Left ventricle myocardium superior (tissue), 1 donor: ENCODE measurements at regions not wholly inside any gene's neighbourhood (a gene's known extent, or its start where the extent isn't known, plus 50 kb on each side); places are given as distances from the start of the nearest gene placed in this dataset.
"Not testable (repeated sequence)": the region's sequence is repeated elsewhere in the genome, so short reads cannot be mapped to it uniquely, and the experiment has no call there.

Experiments used
- ATAC-seq: fragments of 200-7000 bp; cut with Tn5 transposase; one replicate; pipeline ENCODE4 v1.9.1; 2020; ENCODE audit warnings: mild to moderate bottlenecking, moderate library complexity
- DNase-seq: peaks from one replicate; pipeline ENCODE4 v3.0.0-alpha.2; 2020
- intact Hi-C: fragments of 100-400 bp; cut with micrococcal nuclease; formaldehyde crosslinking; loops from one replicate; pipeline ENCODE4 v1.11.0; 2022
- donor health status: DM: no; HTN: yes; CAD: no; lungs with severe emphysema.

DNA sequence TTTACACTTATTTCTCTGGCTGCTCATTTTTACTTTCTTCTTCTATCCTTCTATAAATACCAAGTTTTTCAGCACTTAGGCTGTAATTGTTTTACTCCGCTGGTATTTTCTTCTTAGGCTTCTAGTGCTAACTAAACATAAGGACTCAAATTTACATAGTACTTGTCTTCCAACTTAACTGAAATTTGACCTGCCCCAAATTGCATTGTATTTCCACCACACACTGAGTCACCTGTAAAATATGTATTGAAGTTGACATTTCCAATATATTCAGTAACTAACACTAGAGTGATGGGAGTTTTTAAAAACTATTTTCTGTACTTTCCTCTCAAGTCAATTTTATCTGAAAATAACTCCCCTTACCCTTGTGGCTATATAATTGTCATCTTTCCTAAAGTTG lies 1794.1 kb upstream of the RAG2 start:
- ATAC-seq (no peak), DNase-seq (no peak)
- intact Hi-C loops, result no loop called here

DNA sequence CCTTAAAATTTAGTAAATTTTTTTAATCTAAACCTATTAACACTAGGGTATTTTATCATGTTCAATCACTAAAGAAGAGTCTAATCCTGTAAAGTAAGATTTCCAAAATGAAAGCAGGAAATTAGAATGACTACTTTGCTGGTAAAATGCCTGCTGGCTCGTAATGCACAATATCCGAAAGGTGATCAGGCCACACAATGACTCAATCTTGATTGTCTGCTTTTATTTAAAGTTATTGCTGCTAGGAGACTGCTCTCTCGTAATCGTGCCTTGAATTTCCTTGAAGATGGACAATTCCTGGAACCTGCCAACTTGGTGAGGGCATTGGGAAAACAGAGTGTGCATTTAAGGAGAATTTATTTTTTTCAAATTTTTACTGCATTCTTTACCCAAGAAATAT lies 1786.5 kb upstream of the RAG2 start:
- ATAC-seq (no peak), DNase-seq (no peak)
- intact Hi-C loops, result no loop called here

DNA sequence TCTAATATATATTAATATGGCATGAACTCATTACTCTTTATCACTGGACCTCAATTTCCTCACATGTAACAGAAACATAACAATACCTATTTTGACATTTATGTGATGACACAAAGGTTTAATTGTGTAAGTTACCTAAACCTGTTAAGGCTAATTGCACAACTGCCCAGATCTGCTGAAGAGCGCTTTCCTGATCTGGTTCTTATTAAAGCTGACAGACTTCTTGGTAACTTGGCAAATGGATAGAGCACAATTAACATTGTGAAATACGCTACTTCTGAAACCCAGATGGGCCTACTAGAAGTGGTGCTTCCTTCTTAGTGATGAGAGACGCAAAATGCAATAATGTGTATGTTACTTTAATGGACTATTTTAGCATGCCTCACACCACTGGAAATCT lies 1767.2 kb upstream of the RAG2 start:
- intact Hi-C loops, result no loop called here
- no peak for ATAC-seq
- DNase-seq, result no peak

DNA sequence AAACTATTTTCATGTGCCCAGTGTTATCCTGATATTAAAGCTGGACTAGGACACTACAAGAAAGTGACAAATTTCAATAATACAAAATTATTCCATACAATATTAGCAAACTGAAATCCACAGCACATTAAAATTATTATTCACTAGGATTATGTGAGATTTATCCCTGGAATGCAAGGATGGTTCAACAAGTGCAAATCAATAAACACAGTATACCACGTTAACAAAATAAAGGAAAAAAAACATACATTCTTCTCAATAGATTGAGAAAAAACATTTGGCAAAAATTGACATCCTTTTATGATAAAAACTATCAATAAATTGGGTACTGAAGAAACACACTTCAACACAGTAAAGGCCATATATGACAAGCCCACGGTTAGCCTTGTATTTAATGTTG lies 1758.2 kb upstream of the RAG2 start:
- DNase-seq (no peak), ATAC-seq (no peak)
- intact Hi-C loops, result no loop called here

DNA sequence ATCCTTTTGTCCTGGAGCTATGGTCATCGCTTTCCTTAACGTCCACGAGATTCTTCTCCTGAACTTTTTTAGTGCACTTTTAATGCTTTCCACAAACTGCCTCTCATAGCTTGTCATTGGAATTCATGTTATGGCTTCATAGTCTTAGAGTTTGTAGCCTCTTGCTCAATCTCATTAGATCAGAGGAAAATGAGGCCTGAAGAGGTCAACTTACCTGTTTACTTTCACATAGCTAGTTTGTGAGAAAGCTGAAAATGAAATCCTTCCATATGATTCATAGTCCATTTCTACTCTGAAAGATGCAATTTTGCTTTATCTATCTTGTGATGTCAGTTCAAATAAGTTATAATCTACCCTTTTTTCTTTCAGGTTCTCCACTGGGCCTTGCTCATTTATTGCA lies 1747.2 kb upstream of the RAG2 start:
- intact Hi-C loops, result no loop called here
- no peak for ATAC-seq

DNA sequence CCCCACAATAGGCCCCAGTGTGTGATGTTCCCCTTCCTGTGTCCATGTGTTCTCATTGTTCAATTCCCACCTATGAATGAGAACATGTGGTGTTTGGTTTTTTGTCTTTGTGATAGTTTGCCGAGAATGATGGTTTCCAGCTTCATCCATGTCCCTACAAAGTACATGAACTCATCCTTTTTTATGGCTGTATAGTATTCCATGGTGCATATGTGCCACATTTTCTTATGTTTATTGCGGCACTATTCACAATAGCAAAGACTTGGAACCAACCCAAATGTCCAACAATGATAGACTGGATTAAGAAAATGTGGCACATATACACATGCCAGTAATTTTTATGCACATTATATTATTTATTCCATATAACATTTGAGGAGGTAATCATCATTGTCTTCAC lies 1743.6 kb upstream of the RAG2 start:
- ATAC-seq, intact Hi-C loops, DNase-seq: not testable (repeated sequence)

More for the DNA sequence above, 1747.2 kb upstream of the RAG2 start:
- DNase-seq, result no peak

DNA sequence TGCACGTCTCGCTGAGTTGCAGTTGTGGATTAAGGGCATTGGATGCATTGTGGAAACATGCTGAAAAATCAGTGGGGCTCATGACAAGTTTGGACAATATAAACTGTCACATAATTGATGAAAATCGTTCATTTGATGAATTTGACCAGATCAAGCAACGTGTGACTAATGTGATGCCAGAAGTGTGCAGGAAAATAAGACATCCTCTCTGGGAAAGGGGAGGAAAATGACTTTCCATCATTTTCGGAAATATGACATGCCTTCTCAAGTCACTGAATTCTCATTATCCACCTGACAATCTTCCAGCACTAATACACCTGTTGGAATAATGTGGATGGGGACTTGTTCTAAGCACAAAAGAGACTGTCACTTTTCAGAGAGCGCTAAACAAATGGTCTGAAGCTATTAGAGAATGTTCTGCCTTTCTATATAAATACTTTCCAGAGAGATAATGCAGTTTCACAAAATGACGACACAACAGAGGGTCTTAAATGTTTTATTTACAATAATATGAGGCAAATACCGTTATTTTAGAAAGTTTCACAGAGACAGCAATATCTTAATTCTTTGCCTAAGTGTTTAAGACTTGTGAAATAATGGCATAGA lies 1741.9 kb upstream of the RAG2 start:
- intact Hi-C loops, result no loop called here
- DNase-seq (no peak), ATAC-seq (no peak)

DNA sequence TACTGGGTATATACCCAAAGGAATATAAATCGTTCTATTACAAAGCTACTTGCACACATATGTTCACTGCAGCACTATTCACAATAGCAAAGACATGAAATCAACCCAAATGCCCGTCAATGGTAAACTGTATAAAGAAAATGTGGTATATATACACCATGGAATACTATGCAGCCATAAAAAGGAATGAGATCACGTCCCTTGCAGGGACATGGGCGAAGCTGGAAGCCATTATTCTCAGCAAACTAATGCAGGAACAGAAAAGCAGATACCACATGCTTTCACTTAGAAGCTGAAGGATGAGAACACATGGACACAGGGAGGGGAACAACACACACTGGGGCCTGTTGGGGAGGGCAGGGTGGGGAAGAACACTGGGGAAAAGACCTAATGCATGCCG lies 1740.0 kb upstream of the RAG2 start:
- ATAC-seq, intact Hi-C loops: not testable (repeated sequence)

DNA sequence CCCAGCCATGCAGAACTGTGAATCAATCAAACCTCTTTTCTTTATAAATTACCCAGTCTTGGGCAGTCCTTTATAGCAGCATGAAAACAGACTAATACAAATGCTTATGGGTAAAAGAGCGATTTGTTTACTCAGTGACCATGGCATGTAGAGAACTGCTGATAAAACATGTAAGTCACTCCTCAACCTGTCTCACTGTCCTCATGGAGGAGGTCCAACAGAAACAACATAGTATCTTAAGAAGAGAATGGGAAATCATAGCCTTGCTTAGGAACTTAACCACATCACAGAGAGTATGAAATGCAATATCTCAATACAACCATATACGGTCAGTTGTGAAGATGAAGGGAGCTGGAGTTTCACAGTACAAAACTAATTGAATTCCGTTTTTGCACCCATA lies 1734.0 kb upstream of the RAG2 start:
- DNase-seq, result no peak
- no peak for ATAC-seq
- intact Hi-C loops, result no loop called here

More for the DNA sequence above, 1740.0 kb upstream of the RAG2 start:
- not testable (repeated sequence) for DNase-seq

DNA sequence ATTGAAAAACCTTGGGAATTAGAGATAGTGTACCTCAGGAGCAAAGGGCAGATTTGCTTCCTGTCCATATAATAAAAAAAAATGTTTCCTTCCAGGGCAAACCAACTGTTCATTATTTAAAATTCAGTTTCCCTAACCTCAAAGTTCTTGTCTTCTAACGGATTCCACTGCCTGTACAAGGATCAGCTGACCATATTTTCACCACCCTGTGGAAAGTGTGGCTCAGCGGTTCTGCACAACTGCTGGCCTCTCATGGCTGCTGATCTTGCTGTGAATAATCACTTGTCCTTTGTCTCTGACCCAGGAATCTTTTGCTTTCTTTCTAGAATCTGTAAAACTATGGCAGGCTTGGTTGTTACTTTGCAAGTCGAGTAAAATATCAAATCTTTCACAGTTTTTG lies 1732.5 kb upstream of the RAG2 start:
- DNase-seq, result no peak
- no peak for ATAC-seq
- intact Hi-C loops, result no loop called here

DNA sequence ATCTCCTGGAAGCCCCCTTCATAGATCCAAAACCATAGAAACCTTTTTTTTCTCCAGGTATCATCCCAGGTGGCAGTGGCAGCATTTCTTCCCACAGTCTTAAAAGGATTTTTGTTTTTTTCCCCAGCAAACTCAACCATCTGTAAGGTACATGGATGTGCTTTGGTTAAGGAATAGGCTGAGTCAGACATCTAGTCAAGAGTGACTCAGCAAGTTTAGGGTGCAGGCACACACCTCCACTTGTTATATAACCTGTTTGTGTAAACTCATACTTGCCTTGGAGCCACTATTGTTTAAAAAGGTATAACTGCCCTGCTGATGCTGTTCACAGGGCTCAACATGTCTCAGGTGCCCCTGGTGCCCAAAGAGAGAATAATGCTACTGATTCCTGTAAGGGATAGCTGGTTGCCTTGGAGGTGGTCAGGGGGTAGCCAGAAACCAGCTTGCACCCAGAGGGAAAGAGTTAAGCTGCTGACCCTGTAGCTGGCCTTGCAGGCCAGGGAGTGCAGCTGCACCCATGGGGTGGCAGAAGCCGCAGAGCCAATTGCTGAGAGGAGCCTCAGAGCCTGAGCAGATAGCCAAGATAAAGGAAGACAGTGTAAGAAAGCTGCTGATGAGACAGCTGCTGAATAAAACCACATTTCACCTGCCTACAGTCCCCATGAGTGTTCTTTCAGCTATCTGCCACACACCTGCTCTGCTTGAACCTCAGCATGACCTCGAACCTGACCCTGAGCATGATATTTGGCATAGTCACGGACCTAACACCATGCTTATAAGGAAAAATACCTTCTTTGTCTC lies 1726.1 kb upstream of the RAG2 start:
- intact Hi-C loops, result no loop called here
- DNase-seq (no peak), ATAC-seq (no peak)

DNA sequence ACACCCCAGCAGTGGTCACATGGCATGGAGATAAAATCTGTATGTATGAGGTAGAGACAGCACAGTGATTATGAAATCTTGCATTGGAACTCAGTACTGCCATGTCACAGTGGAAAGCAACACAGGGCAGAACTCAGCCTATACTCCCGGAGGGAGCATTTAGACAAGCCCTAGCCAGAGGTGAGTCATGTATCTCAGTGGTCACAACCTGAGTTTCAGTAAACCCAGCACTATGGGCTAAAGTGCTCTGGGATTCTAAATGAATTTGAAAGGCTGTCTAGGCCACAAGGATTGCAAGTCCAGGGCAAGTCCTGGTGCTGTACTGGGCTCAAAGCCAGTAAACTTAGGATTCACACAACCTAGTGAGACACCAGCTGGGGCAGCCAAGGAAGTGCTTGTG lies 1717.1 kb upstream of the RAG2 start:
- intact Hi-C loops, result no loop called here
- no peak for ATAC-seq
- DNase-seq, result no peak

DNA sequence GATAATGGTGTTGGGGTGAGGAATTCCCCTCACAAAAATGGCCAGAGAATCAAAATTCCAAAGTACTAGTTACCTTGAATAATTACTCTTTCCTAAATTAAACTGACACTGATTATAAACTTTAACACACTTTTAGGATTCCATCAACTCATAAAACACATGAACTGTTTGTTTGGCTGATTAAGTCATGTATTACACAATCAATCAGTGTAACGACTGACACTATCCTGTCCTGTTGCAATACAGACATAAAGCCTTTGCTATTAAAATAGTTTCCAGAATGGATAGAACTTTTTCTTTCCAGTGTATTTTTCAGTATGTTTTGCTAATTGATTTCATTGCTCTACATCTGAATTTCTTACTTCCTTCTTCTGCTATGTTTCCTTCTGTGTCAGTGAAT lies 1709.4 kb upstream of the RAG2 start:
- intact Hi-C loops, result no loop called here
- no peak for ATAC-seq
- no peak for DNase-seq

DNA sequence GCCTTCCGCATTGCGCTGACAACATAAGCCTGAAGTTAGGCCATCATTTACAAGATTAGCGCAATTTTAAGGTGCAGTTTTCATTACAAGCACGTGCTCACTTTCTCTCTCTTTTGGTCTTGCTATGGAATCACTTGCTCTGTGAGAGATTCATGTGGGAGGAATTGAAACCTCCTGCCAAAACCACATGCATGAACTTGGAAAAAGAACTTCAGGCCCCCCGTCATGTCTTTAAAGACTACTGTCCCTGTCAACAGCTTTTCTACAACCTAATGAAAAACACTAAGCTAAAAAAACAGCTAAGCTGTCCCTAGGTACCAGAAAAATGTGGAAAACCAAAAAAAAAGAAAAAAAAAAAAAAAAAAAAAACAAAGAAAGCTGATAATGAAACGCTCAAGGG lies 1707.6 kb upstream of the RAG2 start:
- ATAC-seq, result peak; percentile 41
- intact Hi-C loops, result no loop called here

DNA sequence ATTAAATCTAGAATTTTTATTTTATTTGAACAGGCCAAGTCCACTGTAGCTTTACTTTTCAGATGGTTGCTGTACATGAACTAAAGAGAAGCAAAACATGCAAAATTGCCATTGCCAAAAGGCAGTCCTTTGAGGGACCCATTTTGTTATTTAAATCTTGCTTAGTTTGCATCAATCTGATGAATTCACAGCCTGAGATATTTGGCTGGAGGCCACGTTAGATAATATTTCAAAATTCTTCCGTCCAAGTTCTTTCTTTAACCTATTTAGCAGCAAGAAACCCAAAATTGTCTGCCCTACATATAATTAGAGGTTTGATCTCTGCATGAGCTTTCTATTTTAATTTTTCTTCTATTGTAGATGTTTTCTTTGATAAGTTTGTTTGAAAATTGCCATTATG lies 1706.9 kb upstream of the RAG2 start:
- no peak for DNase-seq
- no peak for ATAC-seq
- intact Hi-C loops, result no loop called here

More for the DNA sequence above, 1707.6 kb upstream of the RAG2 start:
- no peak for DNase-seq

DNA sequence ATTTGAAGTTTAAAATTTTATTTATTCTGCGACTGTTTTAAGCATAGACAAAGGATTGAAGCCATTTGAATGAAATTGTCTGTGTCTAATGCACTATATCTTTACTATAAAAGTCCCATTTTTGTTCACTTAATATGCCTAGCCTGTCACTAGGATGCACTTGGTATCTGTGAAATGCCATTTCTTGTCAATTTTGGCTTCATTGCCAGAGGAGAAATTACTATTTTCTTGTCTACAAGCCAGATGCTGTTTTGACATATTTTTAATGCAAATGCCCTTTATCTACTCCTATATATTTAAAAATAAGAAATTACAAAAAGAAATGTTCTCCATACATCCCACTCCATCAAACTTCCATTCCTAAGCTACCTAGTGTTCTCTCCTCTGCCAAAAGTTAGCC lies 1704.5 kb upstream of the RAG2 start:
- intact Hi-C loops, result no loop called here
- DNase-seq, result no peak
- ATAC-seq, result no peak

DNA sequence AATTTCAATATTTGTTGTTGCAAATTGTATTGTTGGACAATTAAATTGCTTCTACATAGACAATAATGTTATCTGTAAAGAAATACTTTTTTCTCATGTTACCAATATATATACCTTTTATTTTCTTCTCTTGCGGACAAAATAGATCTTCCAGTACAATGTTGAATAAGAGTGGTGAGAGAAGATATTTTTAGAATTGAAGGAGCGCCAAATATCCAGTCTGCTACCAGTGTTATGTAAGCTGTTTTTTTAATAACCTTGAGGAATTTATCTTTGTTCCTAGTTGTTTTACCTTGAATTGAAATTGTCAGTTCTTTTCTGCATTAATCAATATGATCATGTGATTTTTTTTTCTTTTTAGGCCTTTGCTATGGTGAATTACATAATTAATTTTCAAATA lies 1702.5 kb upstream of the RAG2 start:
- ATAC-seq (peak; percentile 45), DNase-seq (no peak)
- intact Hi-C loops, result no loop called here

DNA sequence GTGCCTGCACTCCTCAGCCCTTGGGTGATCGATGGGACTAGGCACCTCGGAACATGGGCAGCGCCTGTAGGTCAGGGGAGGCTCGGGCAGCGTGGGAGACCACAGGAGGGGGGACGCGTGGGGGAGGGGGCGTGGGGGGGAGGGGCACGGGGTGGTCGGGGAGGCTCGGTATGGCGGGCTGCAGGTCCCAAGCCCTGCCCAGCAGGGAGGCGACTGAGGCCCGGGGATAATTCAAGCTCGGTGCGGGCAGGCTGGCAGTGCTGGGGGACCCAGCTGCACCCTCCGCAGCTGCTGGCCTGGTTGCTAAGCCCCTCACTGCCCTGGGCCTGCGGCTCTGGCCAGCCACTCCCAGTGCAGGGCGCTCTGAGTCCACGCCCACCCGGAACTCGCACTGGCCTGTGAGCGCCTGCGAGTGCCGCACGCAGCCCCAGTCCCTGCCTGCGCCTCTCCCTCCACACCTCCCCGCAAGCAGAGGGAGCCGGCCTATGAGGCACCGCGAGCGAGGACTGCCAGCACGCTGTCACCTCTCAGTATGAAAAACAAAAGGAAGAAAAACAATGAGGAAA lies 1698.3 kb upstream of the RAG2 start:
- no peak for DNase-seq
- intact Hi-C loops, result no loop called here
- ATAC-seq, result no peak

DNA sequence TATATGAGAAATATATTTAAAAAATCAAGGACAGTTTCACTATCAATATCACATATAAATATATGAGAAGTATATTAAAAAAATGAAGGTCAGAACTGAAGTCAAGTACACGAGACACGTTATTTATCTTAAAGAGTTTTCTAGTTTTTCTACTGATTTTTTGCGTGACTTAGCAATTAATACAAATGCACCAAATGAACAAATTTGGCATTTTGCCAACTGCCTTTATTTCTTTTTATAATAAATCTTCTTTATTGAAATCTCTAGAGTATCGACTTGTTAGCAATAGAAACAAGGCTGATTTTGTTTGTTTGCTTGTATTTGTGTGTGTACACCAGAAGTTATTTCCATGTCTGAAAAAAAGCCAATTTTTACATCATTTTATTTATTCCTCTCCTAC lies 1684.7 kb upstream of the RAG2 start:
- intact Hi-C loops, result no loop called here
- DNase-seq (no peak), ATAC-seq (no peak)

DNA sequence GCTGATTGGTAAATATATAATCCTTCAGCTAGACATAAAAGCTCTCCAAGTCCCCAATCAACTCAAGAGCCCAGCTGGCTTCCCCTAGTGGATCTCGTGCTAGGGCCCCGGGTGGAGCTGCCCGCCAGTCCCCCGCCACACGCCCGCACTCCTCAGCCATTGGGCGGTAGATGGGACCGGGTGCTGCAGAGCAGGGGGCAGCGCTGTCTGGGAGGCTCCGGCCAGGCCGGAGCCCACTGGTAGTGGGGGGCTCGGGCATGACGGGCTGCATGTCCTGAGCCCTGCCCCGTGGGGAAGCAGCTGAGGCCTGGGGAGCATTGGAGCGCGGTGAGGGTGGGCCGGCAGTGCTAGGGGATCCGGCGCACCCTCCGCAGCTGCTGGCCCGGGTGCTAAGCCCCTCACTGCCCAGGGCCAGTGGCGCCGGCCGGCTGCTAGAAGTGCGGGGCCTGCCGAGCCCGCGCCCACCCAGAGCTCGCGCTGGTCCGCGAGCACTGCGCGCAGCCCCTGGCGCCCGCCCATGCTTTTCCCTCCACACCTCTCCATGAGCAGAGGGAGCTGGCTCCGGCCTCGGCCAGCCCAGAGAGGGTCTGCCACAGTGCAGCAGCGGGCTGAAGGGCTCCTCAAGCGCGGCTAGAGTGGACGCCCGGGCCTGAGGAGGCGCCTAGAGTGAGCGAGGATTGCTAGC lies 1680.6 kb upstream of the RAG2 start:
- DNase-seq, result peak; percentile 14
- intact Hi-C loops, result no loop called here
- ATAC-seq, result no peak
